22Rv1 (cell line): ENCODE measurements at regions not wholly inside any gene's neighbourhood (a gene's known extent, or its start where the extent isn't known, plus 50 kb on each side); places are given as distances from the start of the nearest gene placed in this dataset.

Experiments used
- H3K27ac ChIP-seq: fragments of 450-650 bp; 2 replicates; pipeline ENCODE4 v1.5.1; 2017
- ZFX ChIP-seq: fragments of 450-650 bp; IDR thresholded peaks from 2 replicates; pipeline ENCODE4 v1.6.1; 2017; ENCODE audit warnings: antibody characterized with exemption, borderline replicate concordance
- TF ChIP-seq, protein P1 (sequence below): fragments of 450-650 bp; IDR thresholded peaks from 2 replicates; pipeline ENCODE4 v1.5.1; 2017; ENCODE audit warnings: mild to moderate bottlenecking

GRCh38 chr2:147713349-147713748 lies 131.5 kb upstream of the ACVR2A start:
- H3K27ac ChIP-seq, result no peak overlapping the region
- TF ChIP-seq, protein P1, sequence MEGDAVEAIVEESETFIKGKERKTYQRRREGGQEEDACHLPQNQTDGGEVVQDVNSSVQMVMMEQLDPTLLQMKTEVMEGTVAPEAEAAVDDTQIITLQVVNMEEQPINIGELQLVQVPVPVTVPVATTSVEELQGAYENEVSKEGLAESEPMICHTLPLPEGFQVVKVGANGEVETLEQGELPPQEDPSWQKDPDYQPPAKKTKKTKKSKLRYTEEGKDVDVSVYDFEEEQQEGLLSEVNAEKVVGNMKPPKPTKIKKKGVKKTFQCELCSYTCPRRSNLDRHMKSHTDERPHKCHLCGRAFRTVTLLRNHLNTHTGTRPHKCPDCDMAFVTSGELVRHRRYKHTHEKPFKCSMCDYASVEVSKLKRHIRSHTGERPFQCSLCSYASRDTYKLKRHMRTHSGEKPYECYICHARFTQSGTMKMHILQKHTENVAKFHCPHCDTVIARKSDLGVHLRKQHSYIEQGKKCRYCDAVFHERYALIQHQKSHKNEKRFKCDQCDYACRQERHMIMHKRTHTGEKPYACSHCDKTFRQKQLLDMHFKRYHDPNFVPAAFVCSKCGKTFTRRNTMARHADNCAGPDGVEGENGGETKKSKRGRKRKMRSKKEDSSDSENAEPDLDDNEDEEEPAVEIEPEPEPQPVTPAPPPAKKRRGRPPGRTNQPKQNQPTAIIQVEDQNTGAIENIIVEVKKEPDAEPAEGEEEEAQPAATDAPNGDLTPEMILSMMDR, result no peak
- no peak for TF ChIP-seq ZFX

- no peak for TF ChIP-seq ZFX
- TF ChIP-seq, protein P1, result no peak
- no peak overlapping the region for H3K27ac ChIP-seq
These were observed 132.8 kb upstream of the ACVR2A start for GRCh38 chr2:147712051-147712450.

DNA sequence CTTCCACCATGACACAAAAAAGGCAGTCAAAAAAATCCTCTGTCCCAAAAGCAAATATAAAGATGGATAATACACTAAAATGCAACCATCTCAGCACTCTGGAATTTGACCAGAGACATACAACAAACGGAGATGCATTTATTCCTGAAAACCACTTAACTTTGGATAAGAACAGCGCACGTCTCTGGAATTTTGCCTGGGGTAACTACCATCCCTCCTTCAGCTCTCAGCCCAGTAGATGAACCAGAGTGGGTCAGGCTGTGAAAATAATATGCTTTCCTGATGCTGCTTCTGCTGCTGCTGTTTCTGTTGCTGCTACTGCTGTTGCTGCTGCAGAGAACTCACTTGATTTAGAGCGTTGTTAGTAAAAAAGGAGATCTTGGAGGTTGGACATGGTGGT lies 133.8 kb upstream of the ACVR2A start:
- H3K27ac ChIP-seq, result no peak overlapping the region
- TF ChIP-seq, protein P1, result no peak
- no peak for TF ChIP-seq ZFX

- no peak overlapping the region for H3K27ac ChIP-seq
- no peak for TF ChIP-seq ZFX
- TF ChIP-seq, protein P1, result no peak
These were observed 135.2 kb upstream of the ACVR2A start for GRCh38 chr2:147709655-147710054.

DNA sequence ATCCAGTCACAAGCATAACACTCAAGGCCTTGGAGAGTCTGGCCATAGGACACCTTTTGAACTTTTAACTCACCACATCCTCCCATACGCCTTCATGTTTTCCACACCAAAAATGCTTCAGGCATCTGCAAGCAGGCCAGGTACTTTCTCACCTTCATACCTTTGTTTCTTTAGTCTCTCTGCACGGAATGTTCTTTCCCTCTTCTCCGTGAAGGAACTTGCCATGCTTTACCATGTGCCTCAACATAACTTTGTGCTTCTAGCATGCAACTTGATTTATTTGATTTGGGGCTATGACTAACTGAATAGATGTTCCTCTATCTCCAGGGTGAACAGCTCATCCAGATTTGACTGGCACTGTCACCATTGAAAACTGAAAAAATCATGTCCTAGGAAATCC lies 141.7 kb upstream of the ACVR2A start:
- H3K27ac ChIP-seq, result no peak overlapping the region
- TF ChIP-seq ZFX, result no peak
- TF ChIP-seq, protein P1, result no peak

DNA sequence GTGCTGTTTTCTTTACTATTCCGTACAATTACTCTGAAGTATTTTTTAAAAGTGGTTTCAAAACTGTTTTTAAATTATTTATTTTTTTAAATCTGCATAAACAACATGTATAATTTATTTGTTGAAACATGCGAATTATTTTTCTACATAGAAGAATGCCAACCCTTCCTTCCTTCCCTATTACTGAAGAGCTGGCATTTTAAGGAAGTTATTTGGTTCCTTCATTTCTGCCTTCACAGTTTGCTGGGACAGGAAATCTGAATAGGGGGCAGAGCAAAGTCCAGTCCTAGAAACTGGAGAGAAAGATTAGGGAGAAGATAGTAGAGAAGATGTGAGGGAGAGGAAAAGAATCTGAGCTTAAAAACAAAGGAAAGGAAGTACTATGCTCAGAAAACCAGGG lies 146.7 kb upstream of the ACVR2A start:
- TF ChIP-seq, protein P1, result no peak
- no peak for TF ChIP-seq ZFX
- H3K27ac ChIP-seq, result no peak overlapping the region

DNA sequence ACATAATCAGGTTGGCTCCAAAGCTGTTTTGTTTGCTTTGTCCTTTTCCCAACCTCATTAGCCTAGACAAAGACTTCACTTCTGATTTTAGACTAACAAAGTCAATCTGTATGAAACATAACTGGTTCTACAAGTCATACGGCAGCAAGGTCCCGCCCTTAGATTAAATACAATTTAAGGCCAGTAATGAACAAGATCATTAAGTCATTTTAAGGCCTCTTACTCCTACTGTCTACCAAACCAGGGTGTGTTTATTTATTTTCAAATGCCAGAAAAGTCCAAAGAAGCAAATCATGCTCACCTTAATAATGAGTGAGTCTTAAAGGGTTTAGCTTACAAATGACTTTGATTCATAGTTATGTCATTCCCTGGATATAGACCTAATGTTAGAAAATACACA lies 148.4 kb upstream of the ACVR2A start:
- no peak for TF ChIP-seq ZFX
- TF ChIP-seq, protein P1, result no peak
- peak overlapping the region; percentile 52 for H3K27ac ChIP-seq
